Suprapubic skin (tissue), 3 donors: ENCODE measurements at regions not wholly inside any gene's neighbourhood (a gene's known extent, or its start where the extent isn't known, plus 50 kb on each side); places are given as distances from the start of the nearest gene placed in this dataset.

ENCODE experiments used
- CTCF ChIP-seq, 2 donors: fragments of 200-600 bp in 1 of 2; fragments of 450-650 bp in 1 of 2; sonication (generic) in 1 of 2; IDR thresholded peaks; one replicate each; pipeline ENCODE4 v1.5.1; 2016 to 2019; ENCODE audit warnings: antibody characterized with exemption in 2 of 2, mild to moderate bottlenecking in 1 of 2, moderate library complexity in 1 of 2
- EP300 ChIP-seq: sonication (generic); formaldehyde crosslinking; IDR thresholded peaks from one replicate; pipeline ENCODE4 v1.6.1; 2017; ENCODE audit warnings: antibody characterized with exemption
- POLR2A ChIP-seq, 2 donors: fragments of 450-650 bp; IDR thresholded peaks; one replicate each; pipeline ENCODE4 v1.6.1; 2017; ENCODE audit warnings: antibody characterized with exemption in 2 of 2, mild to moderate bottlenecking in 2 of 2, moderate library complexity in 2 of 2

DNA sequence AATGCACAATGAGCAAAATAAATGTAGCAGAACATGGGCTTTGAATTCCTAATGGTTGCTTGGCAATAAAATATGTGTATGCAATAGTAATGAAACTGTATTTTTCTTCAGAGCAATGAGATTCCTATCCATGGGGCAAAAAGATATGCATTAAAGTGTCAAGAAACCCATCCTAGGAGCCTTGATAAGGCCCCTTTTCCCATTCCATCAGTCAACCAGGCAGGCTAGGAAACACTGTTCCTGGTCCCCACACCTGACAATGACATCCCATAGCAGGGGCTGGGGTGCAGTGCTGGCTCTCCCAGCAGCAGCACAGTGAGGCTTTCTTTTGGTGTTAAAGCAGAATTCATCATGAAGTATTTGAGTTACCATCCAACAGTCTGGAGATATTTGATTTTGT, 113.3 kb upstream of the AGTR1 start:
- TF ChIP-seq CTCF (IDR thresholded peaks at IDR 0.05) (no peak), POLR2A (IDR thresholded peaks at IDR 0.05) (no peak), EP300 (no peak)
